ENCODE measurements at regions not wholly inside any gene's neighbourhood (a gene's known extent, or its start where the extent isn't known, plus 50 kb on each side); places are given as distances from the start of the nearest gene placed in this dataset.

- no peak for DNase-seq
These were observed 204.2 kb upstream of the KLF4 start for GRCh38 chr9:107693625-107694326.

GRCh38 chr9:107691664-107692063 is 202.1 kb upstream of the KLF4 start:
- DNase-seq, result no peak

DNA sequence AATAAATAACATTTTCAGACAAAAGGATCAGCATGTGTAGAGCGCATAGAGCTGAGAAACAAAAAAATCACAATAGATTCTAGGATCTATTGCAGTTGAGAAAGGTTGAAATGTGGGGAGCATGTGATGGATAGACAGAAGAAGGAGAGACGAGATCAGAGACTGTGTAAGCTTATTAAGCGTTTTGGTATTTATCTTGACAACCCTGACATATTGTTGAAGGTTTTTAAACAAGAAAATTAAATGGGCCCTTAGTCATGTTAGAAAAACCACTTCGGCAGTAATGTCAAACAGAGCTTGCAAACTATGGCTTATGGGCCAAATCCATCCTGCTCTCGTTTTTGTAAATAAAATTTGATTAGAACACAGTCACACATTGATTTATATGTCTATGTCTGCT is 200.5 kb upstream of the KLF4 start:
- DNase-seq, result no peak

DNA sequence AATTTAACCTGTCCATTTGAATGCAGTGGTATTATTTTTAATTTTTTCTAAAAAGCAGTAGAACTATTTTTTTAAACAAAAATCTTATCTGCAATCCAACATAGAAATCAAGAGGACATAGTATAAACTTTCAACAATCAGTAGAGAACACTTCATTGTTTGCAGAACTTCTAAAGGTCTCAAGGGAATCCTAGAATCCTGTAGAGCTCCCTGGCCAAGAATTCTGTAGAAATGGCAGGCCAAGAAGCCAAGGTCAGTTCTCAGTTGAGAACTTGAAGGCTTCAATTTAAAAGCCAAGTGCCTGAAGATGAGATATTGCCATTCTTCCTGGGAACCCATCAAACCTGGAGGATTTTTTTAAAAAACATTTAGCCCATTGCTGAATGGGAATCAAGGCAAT is 199.2 kb upstream of the KLF4 start:
- no peak for DNase-seq

GRCh38 chr9:107685901-107686300 is 196.3 kb upstream of the KLF4 start:
- no peak for DNase-seq

DNA sequence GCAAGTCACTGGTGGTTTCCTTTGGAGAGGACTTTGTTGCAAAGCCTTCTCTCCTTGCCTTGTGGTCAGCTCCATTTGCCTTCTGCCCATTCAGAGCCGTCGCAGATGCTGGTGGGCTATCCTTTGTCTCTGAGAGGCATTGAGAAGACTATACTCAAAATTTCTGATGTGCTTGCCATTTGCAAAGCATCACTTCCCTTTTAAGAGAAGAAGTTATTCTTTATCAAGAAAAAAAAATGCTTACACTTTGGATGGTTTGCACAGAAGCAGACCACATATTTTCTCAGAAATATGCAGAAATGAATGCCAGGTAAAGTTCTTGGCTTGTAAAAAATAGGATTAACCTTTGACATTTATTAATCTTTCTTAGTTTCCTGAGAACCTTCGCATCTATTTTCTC is 195.8 kb upstream of the KLF4 start:
- DNase-seq, result no peak

DNA sequence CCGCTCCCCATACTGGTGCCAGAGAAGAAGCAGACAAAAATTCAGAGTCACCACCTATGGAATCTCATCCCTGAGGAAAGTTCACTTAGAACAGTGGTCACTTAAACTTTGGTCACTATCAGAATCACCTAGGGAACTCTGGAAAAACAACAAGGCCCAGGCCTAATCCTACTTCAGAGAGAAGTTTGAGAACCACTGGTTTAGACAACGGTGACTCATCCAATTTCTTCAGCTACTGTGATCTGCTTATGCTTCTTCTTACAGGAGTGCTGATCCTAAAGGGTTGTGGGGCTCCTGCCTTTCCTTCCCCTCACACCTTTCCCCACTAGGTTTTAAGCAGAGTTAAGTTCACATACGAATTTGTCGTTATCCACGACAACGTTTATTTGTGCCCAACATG is 194.7 kb upstream of the KLF4 start:
- DNase-seq, result no peak

DNA sequence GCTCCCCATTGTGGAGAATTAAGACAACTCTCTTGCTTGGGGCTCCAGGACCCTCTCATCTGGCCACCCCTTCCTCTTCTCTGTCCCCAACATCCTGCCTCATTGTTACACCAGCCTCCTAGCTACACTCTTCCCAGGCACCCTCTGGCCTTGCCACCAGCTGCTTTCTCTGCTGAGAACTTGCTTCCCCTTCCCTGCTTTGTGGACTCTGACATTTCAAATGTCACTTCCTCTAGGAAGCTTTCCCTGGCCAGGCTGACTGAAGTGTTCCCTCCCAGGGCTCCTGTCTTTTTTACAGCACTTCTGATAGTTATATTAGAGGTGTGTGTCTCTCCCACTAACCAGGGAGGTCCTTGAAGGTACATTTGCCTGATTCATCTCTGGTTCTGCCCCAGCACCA is 194.0 kb upstream of the KLF4 start:
- peak; percentile 24 for DNase-seq

DNA sequence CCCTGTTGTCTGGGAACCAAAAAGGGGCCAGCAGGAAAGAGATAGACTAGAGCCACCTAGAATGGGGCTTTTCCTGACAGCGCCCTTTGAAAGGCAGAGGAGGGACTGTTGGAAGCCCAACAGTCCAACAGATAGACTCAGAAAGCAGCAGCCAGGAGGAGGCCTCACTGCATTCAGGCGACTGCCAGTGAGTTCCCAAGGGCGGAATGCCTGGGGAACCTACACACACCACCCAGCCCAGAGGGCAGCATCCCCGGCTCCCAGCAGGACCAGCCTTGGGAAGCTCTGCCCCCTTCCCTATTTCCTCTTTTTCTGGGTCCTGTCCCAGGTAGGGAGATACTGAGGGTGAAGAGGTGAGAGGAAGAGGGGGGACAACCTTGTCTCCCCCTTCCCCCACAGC is 192.4 kb upstream of the KLF4 start:
- no peak for DNase-seq

DNA sequence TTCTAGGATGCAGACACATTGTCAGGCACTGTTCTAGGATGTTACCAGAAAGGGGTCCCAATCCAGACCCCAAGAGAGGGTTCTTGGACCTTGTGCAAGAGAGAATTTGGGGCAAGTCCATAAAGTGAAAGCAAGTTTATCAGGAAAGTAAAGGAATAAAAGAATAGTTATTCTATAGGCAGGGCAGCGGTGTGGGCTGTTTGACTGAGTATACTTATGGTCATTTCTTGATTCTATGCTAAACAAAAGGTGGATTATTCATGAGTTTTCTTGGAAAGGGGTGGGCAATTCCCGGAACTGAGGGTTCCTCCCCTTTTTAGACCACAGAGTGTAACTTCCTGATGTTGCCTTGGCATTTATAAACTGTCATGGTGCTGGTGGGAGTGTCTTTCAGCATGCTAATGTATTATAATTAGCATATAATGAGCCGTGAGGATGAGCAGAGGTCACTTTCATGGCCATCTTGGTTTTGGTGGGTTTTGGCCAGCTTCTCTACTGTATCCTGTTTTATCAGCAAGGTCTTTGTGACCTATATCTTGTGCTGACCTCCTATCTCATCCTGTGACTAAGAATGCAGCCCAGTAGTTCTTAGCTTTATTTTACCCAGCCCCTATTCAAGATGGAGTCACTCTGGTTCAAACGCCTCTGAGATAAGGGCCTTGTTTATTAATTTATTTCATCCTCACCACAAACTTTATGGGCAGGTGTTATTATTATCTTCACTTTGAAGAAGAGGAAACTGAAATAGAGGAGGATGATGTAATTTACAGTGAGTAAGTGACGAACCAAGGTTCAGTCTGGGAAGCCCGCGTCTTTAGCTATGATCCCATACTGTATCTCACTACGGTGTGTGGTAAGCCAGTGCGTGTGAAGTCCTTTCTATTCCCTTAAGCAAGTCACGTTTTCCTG is 186.0 kb upstream of the KLF4 start:
- peak; percentile 65 for DNase-seq

- peak; percentile 73 for DNase-seq
These were observed 185.2 kb upstream of the KLF4 start for GRCh38 chr9:107674721-107675277.

DNA sequence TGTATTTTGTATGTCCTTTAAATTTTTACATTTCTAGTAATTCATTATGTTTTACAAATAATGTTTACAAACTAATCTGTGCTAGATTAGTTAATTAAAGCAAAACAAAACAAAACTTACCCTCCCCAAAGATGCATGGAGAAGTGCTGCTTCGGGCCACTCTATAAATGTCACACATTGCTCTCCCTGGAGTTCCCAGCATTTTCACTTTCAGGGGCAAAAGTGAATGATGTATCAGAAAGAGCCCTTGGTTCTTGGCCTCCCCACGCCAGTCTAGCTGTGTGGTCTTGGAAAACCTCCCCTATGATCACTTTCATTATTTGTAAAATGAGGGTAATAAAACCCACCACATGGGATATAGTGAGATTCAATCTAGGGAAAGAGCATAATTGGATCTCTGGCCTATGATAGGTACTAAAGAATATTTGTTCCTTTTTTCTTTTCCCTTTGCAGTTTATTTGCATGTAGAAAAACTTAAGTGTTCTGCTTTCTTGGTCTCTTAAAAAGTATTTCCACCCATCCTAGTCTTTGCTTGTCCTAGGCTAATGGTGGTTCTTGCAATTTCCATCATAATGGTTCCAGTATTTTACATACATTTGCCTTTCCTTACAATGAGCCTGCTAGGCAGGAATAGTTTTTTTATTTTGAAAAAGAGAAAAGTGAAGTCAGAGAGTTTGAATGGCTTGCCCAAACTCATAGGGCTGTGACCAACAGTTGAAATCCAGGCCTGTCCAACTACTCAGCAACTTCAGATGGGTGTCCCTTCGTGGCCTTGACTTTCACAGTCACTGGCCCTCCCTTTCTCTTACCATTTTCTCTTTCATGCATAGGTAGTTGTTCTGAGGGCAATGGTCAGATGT is 184.5 kb upstream of the KLF4 start:
- DNase-seq, result no peak

GRCh38 chr9:107671588-107671987 is 182.0 kb upstream of the KLF4 start:
- no peak for DNase-seq

DNA sequence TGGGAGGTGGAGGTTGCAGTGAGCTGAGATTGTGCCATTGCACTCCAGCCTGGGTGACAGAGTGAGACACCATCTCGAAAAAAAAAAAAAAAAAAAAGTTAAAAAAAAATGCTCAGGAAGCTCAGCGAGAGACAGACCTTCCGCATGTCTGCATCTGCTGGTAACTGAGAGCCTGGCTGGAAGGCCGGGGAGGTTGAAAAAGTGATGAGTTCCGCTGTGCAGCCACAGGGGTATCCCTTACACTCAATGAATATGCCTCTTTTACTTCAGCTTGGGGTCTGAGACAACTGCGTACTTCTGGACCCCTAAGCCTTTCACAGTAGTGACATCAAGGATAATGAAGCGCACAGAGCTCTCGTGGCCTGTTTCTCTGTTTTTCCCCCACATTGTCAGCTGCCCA is 179.9 kb upstream of the KLF4 start:
- no peak for DNase-seq

- no peak for DNase-seq
These were observed 177.9 kb upstream of the KLF4 start for GRCh38 chr9:107667231-107668070.

DNA sequence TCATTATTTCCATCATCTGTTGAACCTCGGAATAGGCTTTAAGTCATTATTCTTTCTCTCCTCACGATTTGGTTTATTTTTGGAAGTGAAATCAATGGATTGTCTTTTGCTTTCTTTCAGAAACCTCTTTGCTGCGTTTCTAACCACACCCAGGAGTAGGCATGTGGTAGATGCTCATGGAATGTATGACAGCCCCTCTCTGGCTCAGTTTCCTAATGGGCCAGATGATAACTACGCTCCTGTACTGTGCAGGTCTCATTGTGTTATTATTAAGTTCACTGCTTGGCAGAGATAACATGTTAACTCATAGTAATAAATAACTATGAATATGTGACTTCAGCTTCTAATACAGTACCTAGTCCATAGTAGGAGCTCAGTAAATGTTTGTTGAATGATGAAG is 175.5 kb upstream of the KLF4 start:
- DNase-seq, result no peak

GRCh38 chr9:107660976-107661375 is 171.4 kb upstream of the KLF4 start:
- DNase-seq, result no peak

DNA sequence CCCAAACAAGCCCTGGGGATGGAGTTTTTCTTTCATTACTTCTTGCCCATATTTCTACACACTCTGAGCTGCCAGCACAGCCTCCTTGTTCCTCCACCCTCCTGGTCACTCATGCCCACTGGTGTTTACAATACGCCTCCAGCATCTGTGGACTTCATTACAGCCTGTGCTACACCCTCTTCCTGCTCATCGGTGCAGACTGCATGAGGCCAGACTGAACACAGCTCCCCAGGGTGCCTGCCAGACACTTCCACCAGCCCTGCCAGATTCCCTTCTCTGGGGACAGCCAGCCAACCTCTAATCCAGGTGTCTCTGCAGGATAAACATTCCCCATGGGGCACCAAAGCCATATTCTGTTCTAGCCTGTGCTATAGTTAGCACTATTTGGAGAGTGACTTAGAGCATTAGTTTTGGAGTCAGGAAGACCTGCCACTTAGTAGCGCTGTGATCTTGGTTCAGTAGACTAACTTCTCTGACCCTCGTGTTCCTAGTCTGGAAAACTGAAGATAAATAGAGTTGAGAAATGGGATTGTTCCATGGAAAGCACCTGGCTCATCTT is 163.8 kb upstream of the KLF4 start:
- DNase-seq, result no peak

DNA sequence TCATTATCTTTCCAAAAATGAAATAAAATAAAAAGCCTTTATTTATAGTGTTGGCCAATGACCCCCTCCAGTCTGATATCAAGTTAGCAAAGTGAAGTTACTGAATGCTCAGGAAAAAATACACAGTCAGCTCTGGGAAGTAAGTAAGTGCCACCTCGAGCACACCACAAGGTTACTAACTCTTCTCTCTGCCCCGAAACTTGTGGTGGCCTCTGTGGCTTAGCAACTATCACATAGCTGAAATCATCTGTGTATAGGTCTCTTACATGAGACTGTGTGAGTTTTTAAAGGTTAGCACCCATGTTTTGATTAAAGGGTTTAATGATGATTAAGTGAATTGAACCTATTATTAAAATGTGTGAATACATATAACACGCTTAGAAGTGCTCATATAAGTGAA is 161.4 kb upstream of the KLF4 start:
- DNase-seq, result no peak

GRCh38 chr9:107650321-107650720 is 160.8 kb upstream of the KLF4 start:
- no peak for DNase-seq

- no peak for DNase-seq
These were observed 158.7 kb upstream of the KLF4 start for GRCh38 chr9:107648153-107648715.

Data from hematopoietic multipotent progenitor cell treated with erythropoietin and hydrocortisone succinate and interleukin-3 and kit ligand, for 4 days (in vitro differentiated cells).